ENCODE measurements at regions not wholly inside any gene's neighbourhood (a gene's known extent, or its start where the extent isn't known, plus 50 kb on each side); places are given as distances from the start of the nearest gene placed in this dataset.

DNA sequence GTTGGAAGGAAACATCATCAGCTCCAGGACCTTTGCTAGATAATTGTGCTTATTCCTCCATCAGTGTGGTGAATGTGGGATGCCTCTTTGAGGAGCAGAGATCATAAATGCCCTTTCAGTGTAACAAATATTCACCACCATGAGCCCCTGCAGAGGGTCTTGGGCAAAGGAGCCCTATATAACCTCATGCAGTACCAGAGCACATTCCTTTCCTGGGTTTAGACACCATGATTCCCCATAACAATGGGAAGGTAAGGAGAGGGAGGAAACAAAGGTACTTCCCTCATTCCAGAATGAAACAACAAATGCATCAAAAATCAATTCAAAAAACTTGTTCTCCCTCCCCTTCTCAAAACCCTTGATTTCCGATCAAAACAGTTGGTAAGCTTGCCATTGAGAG, 103.4 kb upstream of the PROX1 start:
- Histone ChIP-seq H3K4me1 (ENCODE audit: insufficient read depth) (no peaks in the 10 kb centered on the region), H2AFZ (no peak overlapping the region), H3F3A (ENCODE audit: insufficient read depth) (no peaks in the 10 kb centered on the region), H3K9me3 (ENCODE audit: low read depth) (no peaks in the 10 kb centered on the region), H3K9me2 (ENCODE audit: insufficient read depth) (no peaks in the 10 kb centered on the region), H3K27me3 (replicated peaks; ENCODE audit: insufficient read depth) (no peaks in the 10 kb centered on the region), H3K4me2 (ENCODE audit: unreplicated experiment) (no peak overlapping the region), H3K79me2 (ENCODE audit: insufficient read depth) (no peaks in the 10 kb centered on the region), H4K20me1 (ENCODE audit: insufficient read depth) (no peaks in the 10 kb centered on the region), H3K27ac (no peak overlapping the region), H3K4me3 (no peak overlapping the region), H3K9ac (no peak overlapping the region), H3K36me3 (ENCODE audit: low read depth) (no peaks in the 10 kb centered on the region)
- 0% methylated on average over 1 of the region's 1 CpG; no CpG with 5 or more reads in 1 of the 2 experiments for WGBS, 2 experiments (ENCODE audit: low coverage in 1 of 2, low lambda C conversion rate in 2 of 2, missing lambda C conversion rate in 2 of 2)
- no peak for DNase-seq
- TF ChIP-seq EZH2phosphoT487 (IDR thresholded peaks at IDR 0.05; ENCODE audit: insufficient read depth, low read depth) (no peak), EZH2 (IDR thresholded peaks at IDR 0.05; ENCODE audit: insufficient read depth, poor library complexity, severe bottlenecking) (no peak)
- in situ Hi-C loops (cut with MboI): no loop called here

DNA sequence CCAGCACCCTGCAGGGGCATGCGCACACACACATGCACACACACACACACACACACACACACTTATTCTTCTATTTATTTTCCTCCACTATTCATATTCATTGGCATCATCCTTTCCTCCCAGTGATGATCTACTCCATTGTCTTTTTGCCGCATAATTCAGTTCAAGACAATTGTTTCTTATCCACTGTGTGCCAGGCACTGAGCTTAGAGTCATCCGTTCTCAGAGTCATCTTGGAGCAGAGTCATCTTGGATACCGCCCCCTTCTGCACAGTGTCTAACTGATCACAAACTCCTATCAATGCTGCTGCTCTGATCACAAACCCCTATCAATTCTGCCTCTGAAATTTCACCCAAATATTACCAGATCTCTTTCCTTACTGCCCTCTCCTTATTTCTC, 102.8 kb upstream of the PROX1 start:
- Histone ChIP-seq H3K27ac (no peak overlapping the region), H3K27me3 (replicated peaks; ENCODE audit: insufficient read depth) (no peaks in the 10 kb centered on the region), H3F3A (ENCODE audit: insufficient read depth) (no peaks in the 10 kb centered on the region), H3K4me2 (ENCODE audit: unreplicated experiment) (no peak overlapping the region), H3K9ac (no peak overlapping the region), H3K4me3 (no peak overlapping the region), H2AFZ (no peak overlapping the region), H3K36me3 (ENCODE audit: low read depth) (no peaks in the 10 kb centered on the region), H3K79me2 (ENCODE audit: insufficient read depth) (no peaks in the 10 kb centered on the region), H3K9me3 (ENCODE audit: low read depth) (no peaks in the 10 kb centered on the region), H3K4me1 (ENCODE audit: insufficient read depth) (no peaks in the 10 kb centered on the region), H3K9me2 (ENCODE audit: insufficient read depth) (no peaks in the 10 kb centered on the region), H4K20me1 (ENCODE audit: insufficient read depth) (no peaks in the 10 kb centered on the region)
- TF ChIP-seq EZH2 (IDR thresholded peaks at IDR 0.05; ENCODE audit: insufficient read depth, poor library complexity, severe bottlenecking): no peak
- TF ChIP-seq EZH2phosphoT487 (IDR thresholded peaks at IDR 0.05; ENCODE audit: insufficient read depth, low read depth): no peak
- WGBS, 2 experiments (ENCODE audit: low coverage in 1 of 2, low lambda C conversion rate in 2 of 2, missing lambda C conversion rate in 2 of 2): 38 to 47% methylated on average over 4 of the region's 4 CpGs
- DNase-seq: no peak
- in situ Hi-C loops (cut with MboI): no loop called here

DNA sequence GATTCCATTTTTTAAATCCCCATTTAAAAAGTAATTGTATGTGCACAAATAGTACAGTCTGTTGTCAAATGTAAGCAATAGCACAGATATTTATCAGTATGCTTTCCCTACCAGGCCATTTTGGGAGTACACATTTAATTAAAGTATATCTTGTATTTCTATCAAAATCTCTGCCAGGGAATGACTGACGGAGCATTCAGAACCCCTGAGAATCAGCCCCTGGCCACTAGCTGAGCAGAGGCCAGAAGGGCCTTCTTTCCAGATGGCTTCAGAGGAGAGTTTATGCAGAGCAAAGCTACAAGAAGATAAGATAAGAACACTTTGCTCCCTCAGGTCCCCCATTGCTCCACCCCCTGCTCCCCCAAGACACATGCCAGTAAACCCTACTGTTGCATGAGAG, 99.9 kb upstream of the PROX1 start:
- no peak overlapping the region for H3K4me2 ChIP-seq (ENCODE audit: unreplicated experiment)
- H3K9ac ChIP-seq: no peak overlapping the region
- no peaks in the 10 kb centered on the region for H3K4me1 ChIP-seq (ENCODE audit: insufficient read depth)
- H3K27ac ChIP-seq: no peak overlapping the region
- no peaks in the 10 kb centered on the region for H3K36me3 ChIP-seq (ENCODE audit: low read depth)
- no peak overlapping the region for H2AFZ ChIP-seq
- no peaks in the 10 kb centered on the region for H3K9me3 ChIP-seq (ENCODE audit: low read depth)
- H3K79me2 ChIP-seq (ENCODE audit: insufficient read depth): no peaks in the 10 kb centered on the region
- no peaks in the 10 kb centered on the region for H3F3A ChIP-seq (ENCODE audit: insufficient read depth)
- in situ Hi-C loops (cut with MboI): no loop called here
- no peak overlapping the region for H3K4me3 ChIP-seq
- H3K27me3 ChIP-seq (replicated peaks; ENCODE audit: insufficient read depth): no peaks in the 10 kb centered on the region
- H4K20me1 ChIP-seq (ENCODE audit: insufficient read depth): no peaks in the 10 kb centered on the region
- no peaks in the 10 kb centered on the region for H3K9me2 ChIP-seq (ENCODE audit: insufficient read depth)
- TF ChIP-seq EZH2 (IDR thresholded peaks at IDR 0.05; ENCODE audit: insufficient read depth, poor library complexity, severe bottlenecking) (no peak), EZH2phosphoT487 (IDR thresholded peaks at IDR 0.05; ENCODE audit: insufficient read depth, low read depth) (no peak)
- WGBS, 2 experiments (ENCODE audit: low coverage in 1 of 2, low lambda C conversion rate in 2 of 2, missing lambda C conversion rate in 2 of 2): 29 to 35% methylated on average over 1 of the region's 1 CpG
- no peak for DNase-seq

DNA sequence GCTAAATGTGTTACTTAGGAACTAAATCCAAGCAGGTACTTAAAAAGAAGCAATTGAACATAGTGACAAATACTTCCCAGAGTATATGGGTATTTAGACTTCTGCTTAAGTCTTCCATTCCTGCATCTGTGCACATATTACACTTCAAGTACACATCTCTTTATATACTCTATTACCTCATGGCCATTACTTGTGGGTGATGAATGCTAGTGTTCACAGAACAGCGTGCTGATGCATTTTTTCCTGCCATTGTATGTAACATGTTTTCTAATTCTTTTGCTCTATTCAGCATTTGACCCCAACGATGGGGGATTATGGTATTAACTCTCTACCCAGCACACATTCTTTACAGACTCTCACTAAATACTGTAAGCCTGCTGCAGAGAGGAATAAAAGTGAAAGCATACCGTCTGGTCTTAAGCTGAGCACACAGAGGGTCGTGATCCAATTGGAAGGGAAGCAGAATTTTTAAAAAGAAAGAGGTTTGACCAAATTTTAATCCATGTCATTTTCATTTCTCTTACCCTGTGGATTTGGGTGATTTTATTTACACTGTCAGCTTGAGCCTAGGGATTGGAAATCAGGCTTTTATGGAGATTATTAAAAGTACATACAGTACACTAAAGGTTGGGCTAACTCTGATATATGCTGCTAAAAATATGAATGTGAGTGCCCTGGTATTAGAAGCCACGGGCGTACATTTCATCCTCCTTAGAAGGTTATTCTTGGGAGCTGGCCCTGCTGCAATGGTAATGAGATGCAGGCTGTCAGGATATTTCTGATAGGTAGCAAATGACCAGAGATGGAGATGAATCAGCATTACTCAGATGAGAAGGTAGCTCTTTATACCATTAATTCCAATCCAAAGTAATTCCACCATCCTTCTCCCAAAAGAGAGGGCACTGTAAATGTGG, 95.5 kb upstream of the PROX1 start:
- no peak overlapping the region for H3K9ac ChIP-seq
- no peak overlapping the region for H3K4me2 ChIP-seq (ENCODE audit: unreplicated experiment)
- H3K36me3 ChIP-seq (ENCODE audit: low read depth): no peaks in the 10 kb centered on the region
- no peaks in the 10 kb centered on the region for H3K9me2 ChIP-seq (ENCODE audit: insufficient read depth)
- H3K9me3 ChIP-seq (ENCODE audit: low read depth): no peaks in the 10 kb centered on the region
- no peaks in the 10 kb centered on the region for H3F3A ChIP-seq (ENCODE audit: insufficient read depth)
- no peak for TF ChIP-seq EZH2phosphoT487 (IDR thresholded peaks at IDR 0.05; ENCODE audit: insufficient read depth, low read depth)
- TF ChIP-seq EZH2 (IDR thresholded peaks at IDR 0.05; ENCODE audit: insufficient read depth, poor library complexity, severe bottlenecking): no peak
- in situ Hi-C loops (cut with MboI): no loop called here
- no peak overlapping the region for H3K27ac ChIP-seq
- no peaks in the 10 kb centered on the region for H4K20me1 ChIP-seq (ENCODE audit: insufficient read depth)
- H3K4me1 ChIP-seq (ENCODE audit: insufficient read depth): no peaks in the 10 kb centered on the region
- no peaks in the 10 kb centered on the region for H3K79me2 ChIP-seq (ENCODE audit: insufficient read depth)
- H3K4me3 ChIP-seq: no peak overlapping the region
- 10 to 12% methylated on average over 6 of the region's 6 CpGs for WGBS, 2 experiments (ENCODE audit: low coverage in 1 of 2, low lambda C conversion rate in 2 of 2, missing lambda C conversion rate in 2 of 2)
- no peak overlapping the region for H2AFZ ChIP-seq
- H3K27me3 ChIP-seq (replicated peaks; ENCODE audit: insufficient read depth): no peaks in the 10 kb centered on the region
- DNase-seq: no peak

Measured in GM23248 (cell line).